ENCODE measurements at regions not wholly inside any gene's neighbourhood (a gene's known extent, or its start where the extent isn't known, plus 50 kb on each side); places are given as distances from the start of the nearest gene placed in this dataset.

GRCh38 chr10:84990713-84991112, 662.3 kb downstream of the CCSER2 start:
- Histone ChIP-seq H3K27me3 (ENCODE audit: control insufficient read depth, insufficient read depth, low read length) (no peaks in the 10 kb centered on the region), H3K4me3 (ENCODE audit: low read depth, low read length) (no peak overlapping the region), H3K36me3 (ENCODE audit: control insufficient read depth, insufficient read depth, low read length) (no peaks in the 10 kb centered on the region)
- TF ChIP-seq, protein P1, sequence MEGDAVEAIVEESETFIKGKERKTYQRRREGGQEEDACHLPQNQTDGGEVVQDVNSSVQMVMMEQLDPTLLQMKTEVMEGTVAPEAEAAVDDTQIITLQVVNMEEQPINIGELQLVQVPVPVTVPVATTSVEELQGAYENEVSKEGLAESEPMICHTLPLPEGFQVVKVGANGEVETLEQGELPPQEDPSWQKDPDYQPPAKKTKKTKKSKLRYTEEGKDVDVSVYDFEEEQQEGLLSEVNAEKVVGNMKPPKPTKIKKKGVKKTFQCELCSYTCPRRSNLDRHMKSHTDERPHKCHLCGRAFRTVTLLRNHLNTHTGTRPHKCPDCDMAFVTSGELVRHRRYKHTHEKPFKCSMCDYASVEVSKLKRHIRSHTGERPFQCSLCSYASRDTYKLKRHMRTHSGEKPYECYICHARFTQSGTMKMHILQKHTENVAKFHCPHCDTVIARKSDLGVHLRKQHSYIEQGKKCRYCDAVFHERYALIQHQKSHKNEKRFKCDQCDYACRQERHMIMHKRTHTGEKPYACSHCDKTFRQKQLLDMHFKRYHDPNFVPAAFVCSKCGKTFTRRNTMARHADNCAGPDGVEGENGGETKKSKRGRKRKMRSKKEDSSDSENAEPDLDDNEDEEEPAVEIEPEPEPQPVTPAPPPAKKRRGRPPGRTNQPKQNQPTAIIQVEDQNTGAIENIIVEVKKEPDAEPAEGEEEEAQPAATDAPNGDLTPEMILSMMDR (IDR thresholded peaks at IDR 0.05; ENCODE audit: insufficient read depth, low read length, severe bottlenecking), result no peak
- no peak for FAIRE-seq
- no peak for DNase-seq (ENCODE audit: low read depth)

GRCh38 chr10:84991301-84991700, 662.9 kb downstream of the CCSER2 start:
- DNase-seq (ENCODE audit: low read depth), result no peak
- no peaks in the 10 kb centered on the region for H3K27me3 ChIP-seq (ENCODE audit: control insufficient read depth, insufficient read depth, low read length)
- FAIRE-seq, result no peak
- TF ChIP-seq, protein P1 (IDR thresholded peaks at IDR 0.05; ENCODE audit: insufficient read depth, low read length, severe bottlenecking), result no peak
- no peaks in the 10 kb centered on the region for H3K36me3 ChIP-seq (ENCODE audit: control insufficient read depth, insufficient read depth, low read length)
- no peak overlapping the region for H3K4me3 ChIP-seq (ENCODE audit: low read depth, low read length)

GRCh38 chr10:84993251-84994035, 665.1 kb downstream of the CCSER2 start:
- DNase-seq (ENCODE audit: low read depth), result no peak
- TF ChIP-seq, protein P1 (IDR thresholded peaks at IDR 0.05; ENCODE audit: insufficient read depth, low read length, severe bottlenecking), result no peak
- no peak for FAIRE-seq

GRCh38 chr10:84994722-84995121, 666.3 kb downstream of the CCSER2 start:
- DNase-seq (ENCODE audit: low read depth) (no peak), FAIRE-seq (no peak)
- TF ChIP-seq, protein P1 (IDR thresholded peaks at IDR 0.05; ENCODE audit: insufficient read depth, low read length, severe bottlenecking), result no peak
- Histone ChIP-seq H3K4me3 (ENCODE audit: low read depth, low read length) (no peak overlapping the region), H3K27me3 (ENCODE audit: control insufficient read depth, insufficient read depth, low read length) (no peaks in the 10 kb centered on the region), H3K36me3 (ENCODE audit: control insufficient read depth, insufficient read depth, low read length) (no peaks in the 10 kb centered on the region)

More at GRCh38 chr10:84993251-84994035, 665.1 kb downstream of the CCSER2 start:
- no peaks in the 10 kb centered on the region for H3K27me3 ChIP-seq (ENCODE audit: control insufficient read depth, insufficient read depth, low read length)
- no peaks in the 10 kb centered on the region for H3K36me3 ChIP-seq (ENCODE audit: control insufficient read depth, insufficient read depth, low read length)
- no peak overlapping the region for H3K4me3 ChIP-seq (ENCODE audit: low read depth, low read length)

- FAIRE-seq (no peak), DNase-seq (ENCODE audit: low read depth) (no peak)
- Histone ChIP-seq H3K4me3 (ENCODE audit: low read depth, low read length) (no peak overlapping the region), H3K27me3 (ENCODE audit: control insufficient read depth, insufficient read depth, low read length) (no peaks in the 10 kb centered on the region), H3K36me3 (ENCODE audit: control insufficient read depth, insufficient read depth, low read length) (no peaks in the 10 kb centered on the region)
- TF ChIP-seq, protein P1 (IDR thresholded peaks at IDR 0.05; ENCODE audit: insufficient read depth, low read length, severe bottlenecking), result no peak
Observed at GRCh38 chr10:84996580-84996979, 668.2 kb downstream of the CCSER2 start.

- no peak for FAIRE-seq
- no peaks in the 10 kb centered on the region for H3K27me3 ChIP-seq (ENCODE audit: control insufficient read depth, insufficient read depth, low read length)
- TF ChIP-seq, protein P1 (IDR thresholded peaks at IDR 0.05; ENCODE audit: insufficient read depth, low read length, severe bottlenecking), result no peak
Observed at GRCh38 chr10:84997870-84998269, 669.5 kb downstream of the CCSER2 start.

More at GRCh38 chr10:84997870-84998269, 669.5 kb downstream of the CCSER2 start:
- Histone ChIP-seq H3K4me3 (ENCODE audit: low read depth, low read length) (no peak overlapping the region), H3K36me3 (ENCODE audit: control insufficient read depth, insufficient read depth, low read length) (no peaks in the 10 kb centered on the region)
- no peak for DNase-seq (ENCODE audit: low read depth)

Data from bronchial epithelial cell (primary cell).